ENCODE measurements at regions not wholly inside any gene's neighbourhood (a gene's known extent, or its start where the extent isn't known, plus 50 kb on each side); places are given as distances from the start of the nearest gene placed in this dataset.

GRCh38 chr11:116643521-116643920, 129.3 kb downstream of the BUD13 start:
- TF ChIP-seq CTCF (IDR thresholded peaks at IDR 0.05) (no peak), POLR2A (IDR thresholded peaks at IDR 0.05) (no peak), POLR2AphosphoS5 (IDR thresholded peaks at IDR 0.05) (no peak), EP300 (IDR thresholded peaks at IDR 0.05) (no peak)
